ENCODE measurements at regions not wholly inside any gene's neighbourhood (a gene's known extent, or its start where the extent isn't known, plus 50 kb on each side); places are given as distances from the start of the nearest gene placed in this dataset.

DNA sequence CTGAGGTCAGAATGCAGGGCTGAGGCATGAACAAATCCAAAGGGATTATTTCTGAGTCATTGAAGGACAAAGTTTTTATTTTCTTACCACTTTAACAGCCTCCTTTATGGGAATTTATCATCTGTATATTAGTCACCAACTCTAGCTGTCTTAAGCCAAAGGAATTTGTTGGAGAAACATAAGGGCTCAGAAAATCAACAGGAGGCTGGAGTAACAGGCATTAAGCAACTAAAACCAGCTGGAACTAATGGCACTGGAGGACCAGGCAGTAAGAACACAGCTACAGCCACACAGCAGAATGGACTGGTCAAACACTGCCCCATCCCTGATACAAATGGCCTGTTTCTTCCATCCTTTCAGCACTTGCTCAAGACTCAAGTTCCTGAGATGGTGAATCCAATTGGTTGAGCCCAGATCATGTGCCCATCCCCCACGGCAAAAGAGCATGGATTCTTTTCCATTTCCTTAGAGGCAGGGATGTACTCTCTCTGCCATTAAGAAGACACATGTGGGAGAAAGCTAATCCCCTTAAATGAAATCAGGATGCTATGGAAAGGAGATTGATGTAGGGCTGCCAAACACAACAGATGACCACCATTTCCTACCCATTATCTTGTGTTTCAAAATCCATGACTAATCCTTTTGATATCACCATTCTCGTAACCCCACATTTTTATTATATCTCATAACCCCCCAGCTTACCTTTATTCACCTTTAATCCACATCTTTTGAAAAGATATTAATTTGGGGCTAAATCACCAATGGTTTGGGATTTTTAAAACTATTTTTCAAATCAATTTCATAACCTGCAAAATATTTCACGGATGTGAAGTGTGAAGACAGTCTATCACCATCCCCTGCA lies 157.0 kb upstream of the FNDC3A start:
- Histone ChIP-seq H2BK5ac (ENCODE audit: low read depth, low read length) (no peak overlapping the region), H2BK12ac (ENCODE audit: low read depth, low read length) (no peak overlapping the region), H3K79me2 (ENCODE audit: control insufficient read depth in 1 of 2, insufficient read depth in 2 of 2, low read length in 2 of 2) (no peaks in the 10 kb centered on the region), H4K91ac (replicated peaks; ENCODE audit: insufficient read length, low read length) (no peak overlapping the region), H3K14ac (ENCODE audit: insufficient read length) (no peak overlapping the region), H3K9me3 (ENCODE audit: insufficient read depth in 2 of 2, low read depth in 1 of 2, low read length in 1 of 2) (no peaks in the 10 kb centered on the region), H3K27me3 (replicated peaks in 1 of 4; ENCODE audit: control insufficient read depth in 3 of 4, extremely low read depth in 1 of 4, insufficient read depth in 3 of 4, low read length in 3 of 4) (no peaks in the 10 kb centered on the region), H2AK5ac (ENCODE audit: low read depth, low read length) (no peak overlapping the region), H3K23ac (ENCODE audit: insufficient read length) (no peak overlapping the region), H4K8ac (ENCODE audit: extremely low read depth, insufficient read depth, low read length) (no peak overlapping the region), H3K4me1 (replicated peaks in 1 of 4; ENCODE audit: control insufficient read depth in 3 of 4, insufficient read depth in 4 of 4, low read length in 3 of 4) (peaks cover 0 to 3% (median 1%) of the 10 kb centered on the region in 4 experiments; a peak in 1 of 7 replicates), H3K36me3 (ENCODE audit: control insufficient read depth in 2 of 4, insufficient read depth in 4 of 4, low read length in 3 of 4) (no peaks in the 10 kb centered on the region), H2BK15ac (ENCODE audit: low read length) (no peak overlapping the region), H4K20me1 (replicated peaks in 1 of 2; ENCODE audit: control insufficient read depth in 1 of 2, insufficient read depth in 2 of 2, low read length in 2 of 2) (no peaks in the 10 kb centered on the region), H3K79me1 (ENCODE audit: low read depth, low read length) (no peaks in the 10 kb centered on the region), H3K9ac (replicated peaks in 1 of 4; ENCODE audit: extremely low read depth in 1 of 4, low read depth in 3 of 4, low read length in 3 of 4) (no peak overlapping the region), H3K4me3 (ENCODE audit: extremely low read depth in 1 of 4, insufficient read depth in 2 of 4, low read depth in 3 of 4, low read length in 4 of 4) (no peak overlapping the region), H3K18ac (ENCODE audit: extremely low read depth, low read length) (no peak overlapping the region), H3K4me2 (ENCODE audit: insufficient read depth in 1 of 2, low read depth in 2 of 2, low read length in 2 of 2) (no peak overlapping the region), H3K56ac (replicated peaks; ENCODE audit: insufficient read length, low read depth, low read length) (no peak overlapping the region), H2BK20ac (ENCODE audit: low read length) (no peak overlapping the region), H3K23me2 (ENCODE audit: low read depth, low read length) (no peaks in the 10 kb centered on the region; the same call in 1 of the 2 replicates), H2AFZ (ENCODE audit: low read length) (peak overlapping the region; percentile 92), H2BK120ac (replicated peaks; ENCODE audit: low read depth, low read length) (no peak overlapping the region), H3K4ac (replicated peaks; ENCODE audit: insufficient read length, low read depth, low read length) (no peak overlapping the region), H4K5ac (ENCODE audit: insufficient read length, low read depth, low read length) (no peak overlapping the region), H3K27ac (ENCODE audit: low read depth, low read length) (no peak overlapping the region)
- ChIA-PET POLR2A (ENCODE audit: partially characterized antibody) (no interaction called here), CTCF (ENCODE audit: partially characterized antibody) (interaction anchor here (0.6 kb wide), 2 partner anchors 279 to 1319 kb away, joined by 3 read pairs; no protein-coding TSS in a partner anchor)
- FAIRE-seq (no peak), DNase-seq (ENCODE audit: low read depth in 1 of 2, low spot score in 2 of 2) (no peak)
- 96 to 100% methylated on average over 1 to 3 of the region's 3 CpGs for WGBS, 2 experiments (ENCODE audit: extremely low coverage in 1 of 2, insufficient coverage in 1 of 2, insufficient read length in 1 of 2, insufficient replicate concordance in 2 of 2, low coverage in 1 of 2, low lambda C conversion rate in 2 of 2, missing lambda C conversion rate in 1 of 2)
- TF ChIP-seq NRF1 (IDR thresholded peaks at IDR 0.05; ENCODE audit: low read depth, low read length) (no peak), SIX5 (IDR thresholded peaks at IDR 0.05; ENCODE audit: low read depth, low read length) (no peak), CHD1 (IDR thresholded peaks at IDR 0.05; ENCODE audit: low read depth, low read length) (no peak), GABPA (IDR thresholded peaks at IDR 0.05; ENCODE audit: borderline replicate concordance, insufficient read depth, low read length) (no peak)
